ENCODE measurements at regions not wholly inside any gene's neighbourhood (a gene's known extent, or its start where the extent isn't known, plus 50 kb on each side); places are given as distances from the start of the nearest gene placed in this dataset.

GRCh38 chr4:115927382-115927781 is 814.0 kb upstream of the NDST4 start:
- no peak overlapping the region for H3K27ac ChIP-seq (replicated peaks)
- H3K27me3 ChIP-seq (ENCODE audit: insufficient read depth, poor library complexity, severe bottlenecking), result no peaks in the 10 kb centered on the region

GRCh38 chr4:115923152-115923551 is 809.7 kb upstream of the NDST4 start:
- no peak overlapping the region for H3K4me3 ChIP-seq (replicated peaks; ENCODE audit: insufficient read depth, low read length)
- no peak overlapping the region for H3K27ac ChIP-seq (replicated peaks)
- no peaks in the 10 kb centered on the region for H3K27me3 ChIP-seq (ENCODE audit: insufficient read depth, poor library complexity, severe bottlenecking)
- DNase-seq (ENCODE audit: low read depth in 1 of 2, low spot score in 1 of 2), result no peak
- no peak for TF ChIP-seq GABPA (IDR thresholded peaks at IDR 0.05; ENCODE audit: low read depth)
- TF ChIP-seq SPI1 (IDR thresholded peaks at IDR 0.05; ENCODE audit: borderline replicate concordance, low read depth), result no peak
- TF ChIP-seq REST (IDR thresholded peaks at IDR 0.05; ENCODE audit: insufficient replicate concordance, low read depth), result no peak
- no peak for TF ChIP-seq CTCF (IDR thresholded peaks at IDR 0.05; ENCODE audit: insufficient read depth, low read length)
- no peak for TF ChIP-seq POLR2AphosphoS5 (IDR thresholded peaks at IDR 0.05; ENCODE audit: low read depth)

More at GRCh38 chr4:115927382-115927781, 814.0 kb upstream of the NDST4 start:
- TF ChIP-seq SPI1 (IDR thresholded peaks at IDR 0.05; ENCODE audit: borderline replicate concordance, low read depth), result no peak
- TF ChIP-seq POLR2AphosphoS5 (IDR thresholded peaks at IDR 0.05; ENCODE audit: low read depth), result no peak
- no peak for TF ChIP-seq CTCF (IDR thresholded peaks at IDR 0.05; ENCODE audit: insufficient read depth, low read length)
- no peak for TF ChIP-seq GABPA (IDR thresholded peaks at IDR 0.05; ENCODE audit: low read depth)
- TF ChIP-seq REST (IDR thresholded peaks at IDR 0.05; ENCODE audit: insufficient replicate concordance, low read depth), result no peak
- H3K4me3 ChIP-seq (replicated peaks; ENCODE audit: insufficient read depth, low read length), result no peak overlapping the region
- DNase-seq (ENCODE audit: low read depth in 1 of 2, low spot score in 1 of 2), result no peak

GRCh38 chr4:115920637-115921036 is 807.2 kb upstream of the NDST4 start:
- Histone ChIP-seq H3K27me3 (ENCODE audit: insufficient read depth, poor library complexity, severe bottlenecking) (no peaks in the 10 kb centered on the region), H3K4me3 (replicated peaks; ENCODE audit: insufficient read depth, low read length) (no peak overlapping the region), H3K27ac (replicated peaks) (no peak overlapping the region)
- TF ChIP-seq SPI1 (IDR thresholded peaks at IDR 0.05; ENCODE audit: borderline replicate concordance, low read depth) (no peak), CTCF (IDR thresholded peaks at IDR 0.05; ENCODE audit: insufficient read depth, low read length) (no peak), REST (IDR thresholded peaks at IDR 0.05; ENCODE audit: insufficient replicate concordance, low read depth) (no peak), GABPA (IDR thresholded peaks at IDR 0.05; ENCODE audit: low read depth) (no peak), POLR2AphosphoS5 (IDR thresholded peaks at IDR 0.05; ENCODE audit: low read depth) (no peak)
- DNase-seq (ENCODE audit: low read depth in 1 of 2, low spot score in 1 of 2), result no peak

All from HL-60 (cell line).